H9 (cell line): ENCODE measurements at regions not wholly inside any gene's neighbourhood (a gene's known extent, or its start where the extent isn't known, plus 50 kb on each side); places are given as distances from the start of the nearest gene placed in this dataset.

Source experiments
- DNase-seq: peaks from one replicate; pipeline ENCODE4 v3.0.0-alpha.2; 2017
- H2AFZ ChIP-seq: one replicate; pipeline ENCODE4 v1.6.1; 2013; ENCODE audit warnings: mild to moderate bottlenecking, low read length, control low read depth, moderate library complexity
- H2AK5ac ChIP-seq: 2 replicates; pipeline ENCODE4 v1.6.1; 2013; ENCODE audit warnings: low read length, control low read depth, mixed read lengths; ENCODE audit not compliant: insufficient read length
- H2BK120ac ChIP-seq: one replicate; pipeline ENCODE4 v1.6.1; 2013; ENCODE audit warnings: low read depth, mild to moderate bottlenecking, low read length, control low read depth, inconsistent platforms; ENCODE audit not compliant: poor library complexity, severe bottlenecking
- H2BK12ac ChIP-seq: 2 replicates; pipeline ENCODE4 v1.6.1; 2013; ENCODE audit warnings: low read length, control low read depth, mixed read lengths, low read depth; ENCODE audit not compliant: insufficient read length
- H2BK15ac ChIP-seq: 2 replicates; pipeline ENCODE4 v1.6.1; 2013; ENCODE audit warnings: low read depth, low read length, control low read depth
- H2BK20ac ChIP-seq: one replicate; pipeline ENCODE4 v1.6.1; 2013; ENCODE audit warnings: low read depth, mild to moderate bottlenecking, low read length, control low read depth, inconsistent platforms; ENCODE audit not compliant: poor library complexity, severe bottlenecking
- H2BK5ac ChIP-seq: 2 replicates; pipeline ENCODE4 v1.6.1; 2013; ENCODE audit warnings: low read length, control low read depth, mixed read lengths; ENCODE audit not compliant: insufficient read length
- H3K14ac ChIP-seq: 2 replicates; pipeline ENCODE4 v1.6.1; 2013; ENCODE audit warnings: low read length, control low read depth; ENCODE audit not compliant: insufficient read depth
- H3K18ac ChIP-seq: 2 replicates; pipeline ENCODE4 v1.6.1; 2013; ENCODE audit warnings: low read depth, mild to moderate bottlenecking, mixed read lengths, low read length, control low read depth; ENCODE audit not compliant: insufficient read length
- H3K23ac ChIP-seq: 2 replicates; pipeline ENCODE4 v1.6.1; 2013; ENCODE audit warnings: low read length, control low read depth, mixed read lengths, low read depth; ENCODE audit not compliant: insufficient read length
- H3K23me2 ChIP-seq: 2 replicates; pipeline ENCODE4 v1.6.1; 2013; ENCODE audit warnings: low read depth, mild to moderate bottlenecking, mixed read lengths, low read length, control low read depth; ENCODE audit not compliant: insufficient read length, poor library complexity, severe bottlenecking
- H3K27ac ChIP-seq: 2 replicates; pipeline ENCODE4 v1.5.1; 2013; ENCODE audit warnings: low read length, control low read depth, mixed read lengths, low read depth; ENCODE audit not compliant: insufficient read length
- H3K27me3 ChIP-seq: 2 replicates; pipeline ENCODE4 v1.6.1; 2013; ENCODE audit warnings: low read length, control low read depth, inconsistent platforms; ENCODE audit not compliant: insufficient read depth
- H3K4ac ChIP-seq: 2 replicates; pipeline ENCODE4 v1.6.1; 2013; ENCODE audit warnings: low read depth, mild to moderate bottlenecking, control low read depth, inconsistent platforms, low read length, moderate library complexity
- H3K4me1 ChIP-seq: 2 replicates; pipeline ENCODE4 v1.6.1; 2013; ENCODE audit warnings: low read length, control low read depth, inconsistent platforms; ENCODE audit not compliant: insufficient read depth
- H3K4me2 ChIP-seq: 2 replicates; pipeline ENCODE4 v1.6.1; 2013; ENCODE audit warnings: low read length, control low read depth, mixed read lengths; ENCODE audit not compliant: insufficient read length, insufficient read depth
- H3K56ac ChIP-seq: 2 replicates; pipeline ENCODE4 v1.6.1; 2013; ENCODE audit warnings: low read depth, mild to moderate bottlenecking, mixed read lengths, low read length, control low read depth; ENCODE audit not compliant: insufficient read length
- H3K79me1 ChIP-seq: 2 replicates; pipeline ENCODE4 v1.6.1; 2013; ENCODE audit warnings: low read depth, mild to moderate bottlenecking, moderate library complexity, low read length, control low read depth, inconsistent platforms; ENCODE audit not compliant: insufficient read depth, poor library complexity, severe bottlenecking
- H3K79me2 ChIP-seq: 2 replicates; pipeline ENCODE4 v1.6.1; 2013; ENCODE audit warnings: low read length, control low read depth, inconsistent platforms; ENCODE audit not compliant: insufficient read depth
- H3K9ac ChIP-seq: 2 replicates; pipeline ENCODE4 v1.6.1; 2013; ENCODE audit warnings: low read length, control low read depth, mixed read lengths; ENCODE audit not compliant: insufficient read length; ENCODE audit errors: extremely low read depth
- H3K9me3 ChIP-seq: one replicate; pipeline ENCODE4 v1.6.1; 2013; ENCODE audit warnings: low read depth, low read length, inconsistent platforms; ENCODE audit not compliant: control insufficient read depth
- H3T11ph ChIP-seq: one replicate; pipeline ENCODE4 v1.6.1; 2013; ENCODE audit warnings: mild to moderate bottlenecking, low read length, control low read depth, inconsistent platforms
- H4K20me1 ChIP-seq: one replicate; pipeline ENCODE4 v1.6.1; 2013; ENCODE audit not compliant: control insufficient read depth, insufficient read length, insufficient read depth
- H4K5ac ChIP-seq: 2 replicates; pipeline ENCODE4 v1.6.1; 2013; ENCODE audit warnings: low read depth, mild to moderate bottlenecking, mixed read lengths, low read length, control low read depth; ENCODE audit not compliant: insufficient read length
- H4K8ac ChIP-seq: replicated peaks from 2 replicates; pipeline ENCODE4 v1.6.1; 2013; ENCODE audit warnings: low read length, control low read depth, mixed read lengths, low read depth; ENCODE audit not compliant: insufficient read length
- H4K91ac ChIP-seq: 2 replicates; pipeline ENCODE4 v1.6.1; 2013; ENCODE audit warnings: low read depth, mild to moderate bottlenecking, moderate library complexity, mixed read lengths, low read length, control low read depth; ENCODE audit not compliant: insufficient read length
- H3K27ac Mint-ChIP-seq, 3 experiments: 2 replicates in 2 of 3; 3 replicates in 1 of 3; pipeline ENCODE4 v1.8.0; 2020 to 2021; ENCODE audit warnings: mixed read lengths in 3 of 3, mild to moderate bottlenecking in 1 of 3, moderate library complexity in 1 of 3
- H3K27me3 Mint-ChIP-seq: 2 replicates; pipeline ENCODE4 v1.8.0; 2021; ENCODE audit warnings: low read depth, mild to moderate bottlenecking, moderate library complexity, mixed read lengths
- H3K36me3 Mint-ChIP-seq, 3 experiments: 2 replicates in 2 of 3; 3 replicates in 1 of 3; pipeline ENCODE4 v1.8.0; 2020 to 2021; ENCODE audit warnings: low read depth in 3 of 3, mixed read lengths in 3 of 3; ENCODE audit not compliant: insufficient read depth in 1 of 3
- H3K4me1 Mint-ChIP-seq, 2 experiments: 2 replicates each; pipeline ENCODE4 v1.8.0; 2020; ENCODE audit warnings: mixed read lengths in 2 of 2
- H3K4me3 Mint-ChIP-seq, 2 experiments: 2 replicates in 1 of 2; 3 replicates in 1 of 2; pipeline ENCODE4 v1.8.0; 2020 to 2021; ENCODE audit warnings: mild to moderate bottlenecking in 2 of 2, mixed read lengths in 2 of 2, moderate library complexity in 1 of 2
- H3K9me3 Mint-ChIP-seq, 2 experiments: 2 replicates in 1 of 2; 3 replicates in 1 of 2; pipeline ENCODE4 v1.8.0; 2020; ENCODE audit warnings: mild to moderate bottlenecking in 2 of 2, mixed read lengths in 2 of 2, moderate library complexity in 1 of 2
- WGBS: extraction: QIAGEN DNeasy Blood & Tissue Kit; methylation state at CpG from one replicate; pipeline ENCODE4 v1.1.7; 2013; ENCODE audit warnings: missing lambda C conversion rate, low lambda C conversion rate, mixed read lengths; ENCODE audit not compliant: insufficient read length; ENCODE audit errors: extremely low coverage; 5-methylcytosine and 5-hydroxymethylcytosine counted together
- TF ChIP-seq, protein P1 (sequence below): fragments of 200-600 bp; sonication (generic); conservative IDR thresholded peaks from 3 replicates; pipeline ENCODE4 v1.8.0; 2021; ENCODE audit warnings: antibody characterized with exemption, mild to moderate bottlenecking

DNA sequence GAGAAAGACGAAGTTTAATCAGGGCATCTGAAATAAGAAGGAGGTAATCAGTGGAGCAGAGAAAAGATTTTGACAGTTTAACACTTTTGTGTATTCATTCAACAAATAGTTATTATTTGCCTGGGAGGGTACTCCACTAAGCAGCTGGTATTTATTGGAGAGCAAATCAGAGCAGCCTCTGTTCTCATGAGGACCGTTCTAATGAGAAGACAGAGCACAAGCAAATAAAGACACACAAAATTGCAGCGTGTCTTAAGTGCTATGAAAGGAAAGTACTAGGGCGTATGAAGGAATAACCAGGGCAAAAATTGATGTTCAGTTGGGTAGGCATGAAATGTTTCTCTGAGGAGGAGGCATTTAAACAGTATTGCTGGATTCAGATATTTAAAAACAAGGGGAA, 302.9 kb upstream of the RARB start:
- no peak overlapping the region for H2BK120ac ChIP-seq
- H2BK5ac ChIP-seq: no peak overlapping the region
- H3K14ac ChIP-seq: no peak overlapping the region
- Mint-ChIP-seq H3K9me3 (peaks cover 11 to 17% of the 10 kb centered on the region in 2 experiments), H3K27ac (no peak overlapping the region), H3K36me3 (peaks cover 9 to 16% (median 12%) of the 10 kb centered on the region in 3 experiments), H3K4me3 (no peak overlapping the region), H3K27me3 (no peaks in the 10 kb centered on the region), H3K4me1 (no peaks in the 10 kb centered on the region)
- no peaks in the 10 kb centered on the region for H4K20me1 ChIP-seq
- no peak overlapping the region for H4K91ac ChIP-seq
- H3K4me2 ChIP-seq: no peak overlapping the region
- no peaks in the 10 kb centered on the region for H3K4me1 ChIP-seq
- TF ChIP-seq, protein P1, sequence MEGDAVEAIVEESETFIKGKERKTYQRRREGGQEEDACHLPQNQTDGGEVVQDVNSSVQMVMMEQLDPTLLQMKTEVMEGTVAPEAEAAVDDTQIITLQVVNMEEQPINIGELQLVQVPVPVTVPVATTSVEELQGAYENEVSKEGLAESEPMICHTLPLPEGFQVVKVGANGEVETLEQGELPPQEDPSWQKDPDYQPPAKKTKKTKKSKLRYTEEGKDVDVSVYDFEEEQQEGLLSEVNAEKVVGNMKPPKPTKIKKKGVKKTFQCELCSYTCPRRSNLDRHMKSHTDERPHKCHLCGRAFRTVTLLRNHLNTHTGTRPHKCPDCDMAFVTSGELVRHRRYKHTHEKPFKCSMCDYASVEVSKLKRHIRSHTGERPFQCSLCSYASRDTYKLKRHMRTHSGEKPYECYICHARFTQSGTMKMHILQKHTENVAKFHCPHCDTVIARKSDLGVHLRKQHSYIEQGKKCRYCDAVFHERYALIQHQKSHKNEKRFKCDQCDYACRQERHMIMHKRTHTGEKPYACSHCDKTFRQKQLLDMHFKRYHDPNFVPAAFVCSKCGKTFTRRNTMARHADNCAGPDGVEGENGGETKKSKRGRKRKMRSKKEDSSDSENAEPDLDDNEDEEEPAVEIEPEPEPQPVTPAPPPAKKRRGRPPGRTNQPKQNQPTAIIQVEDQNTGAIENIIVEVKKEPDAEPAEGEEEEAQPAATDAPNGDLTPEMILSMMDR: no peak
- H3K79me2 ChIP-seq: no peaks in the 10 kb centered on the region
- no peak for DNase-seq
- peaks cover 9% of the 10 kb centered on the region for H3K9me3 ChIP-seq
- no peak overlapping the region for H2AK5ac ChIP-seq
- H3K27me3 ChIP-seq: no peaks in the 10 kb centered on the region
- no peaks in the 10 kb centered on the region for H3K23me2 ChIP-seq
- no peaks in the 10 kb centered on the region for H3K79me1 ChIP-seq
- H4K8ac ChIP-seq: no peak overlapping the region
- no CpG with 5 or more reads among the region's 4 CpGs for WGBS
- no peak overlapping the region for H2AFZ ChIP-seq
- no peak overlapping the region for H3K23ac ChIP-seq
- H3K27ac ChIP-seq: no peak overlapping the region
- H3T11ph ChIP-seq: no peak overlapping the region
- H3K9ac ChIP-seq: no peak overlapping the region
- H4K5ac ChIP-seq: no peak overlapping the region
- H2BK20ac ChIP-seq: no peak overlapping the region
- H3K18ac ChIP-seq: no peak overlapping the region
- H3K4ac ChIP-seq: no peak overlapping the region
- no peak overlapping the region for H2BK15ac ChIP-seq
- H2BK12ac ChIP-seq: no peak overlapping the region
- no peak overlapping the region for H3K56ac ChIP-seq
